Astrocyte of the cerebellum (primary cell): ENCODE measurements at regions not wholly inside any gene's neighbourhood (a gene's known extent, or its start where the extent isn't known, plus 50 kb on each side); places are given as distances from the start of the nearest gene placed in this dataset.
"Not testable (repeated sequence)": the region's sequence is repeated elsewhere in the genome, so short reads cannot be mapped to it uniquely, and the experiment has no call there.

ENCODE experiments used
- DNase-seq: peaks from one replicate; pipeline ENCODE4 v3.0.0-alpha.2; 2011; ENCODE audit warnings: low read depth
- H3K4me3 ChIP-seq: 2 replicates; pipeline ENCODE4 v1.5.1; 2011; ENCODE audit warnings: mild to moderate bottlenecking, low read depth, low read length, moderate library complexity
- CTCF ChIP-seq: IDR thresholded peaks from 2 replicates; pipeline ENCODE4 v1.5.1; 2012; ENCODE audit warnings: low read length, low read depth, moderate library complexity, mild to moderate bottlenecking; ENCODE audit errors: missing control alignments
- in situ Hi-C: cut with HindIII; loops from 2 replicates; pipeline ENCODE4 v1.10.0; 2017; ENCODE audit warnings: low sequenced_read_pairs

GRCh38 chr12:70078161-70078560 lies 165.1 kb upstream of the CNOT2 start:
- no peak for TF ChIP-seq CTCF
- no peak for DNase-seq
- in situ Hi-C loops, result no loop called here
- H3K4me3 ChIP-seq, result no peak overlapping the region

DNA sequence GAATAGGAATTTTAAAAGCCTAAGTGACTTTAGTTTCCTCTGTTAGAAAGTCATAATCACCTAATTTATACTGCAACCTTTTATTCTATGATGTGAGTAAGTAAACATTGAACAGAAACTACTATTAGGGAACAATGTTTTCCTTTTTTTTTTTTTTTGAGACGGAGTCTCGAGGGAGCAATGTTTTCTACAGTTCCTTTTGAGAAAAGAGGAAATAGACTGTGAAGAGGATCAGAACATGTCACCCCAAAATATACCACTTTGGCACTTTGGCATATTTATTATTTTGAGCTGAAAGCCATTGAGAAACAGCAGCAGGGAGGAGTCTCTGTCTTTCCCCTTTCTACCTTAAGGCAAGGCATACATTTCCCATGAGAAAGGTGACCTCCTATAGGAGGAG lies 162.7 kb upstream of the CNOT2 start:
- no peak for DNase-seq
- no peak for TF ChIP-seq CTCF
- H3K4me3 ChIP-seq, result no peak overlapping the region
- in situ Hi-C loops, result no loop called here

DNA sequence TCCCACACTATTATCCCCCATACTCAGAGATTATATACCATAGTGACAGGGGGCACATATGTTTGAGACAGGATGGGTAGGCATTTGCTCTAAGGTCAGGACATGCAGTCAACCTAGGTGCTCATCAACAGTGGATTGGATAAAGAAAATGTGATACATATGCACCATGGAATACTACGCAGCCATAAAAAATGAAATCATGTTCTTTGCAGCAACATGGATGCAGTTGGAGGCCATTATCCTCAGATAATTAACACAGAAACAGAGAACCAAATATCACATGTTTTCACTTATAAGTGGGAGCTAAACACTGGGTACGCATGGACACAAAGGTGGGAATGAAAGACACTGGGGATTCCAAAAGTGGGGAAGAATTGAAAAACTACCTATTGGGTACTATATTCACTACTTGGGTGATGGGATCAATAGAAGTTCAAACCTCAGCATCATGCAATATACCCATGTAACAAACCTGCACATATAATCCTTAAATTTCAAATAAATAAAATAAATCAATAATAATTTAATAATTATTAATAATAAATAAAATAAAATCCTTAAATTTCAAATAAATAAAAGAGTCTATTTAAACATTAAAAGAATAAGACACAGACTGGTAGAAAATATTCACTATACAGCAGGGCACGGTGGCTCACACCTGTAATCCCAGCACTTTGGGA lies 160.1 kb upstream of the CNOT2 start:
- no peak for DNase-seq
- in situ Hi-C loops, result no loop called here
- TF ChIP-seq CTCF, result no peak
- no peak overlapping the region for H3K4me3 ChIP-seq

DNA sequence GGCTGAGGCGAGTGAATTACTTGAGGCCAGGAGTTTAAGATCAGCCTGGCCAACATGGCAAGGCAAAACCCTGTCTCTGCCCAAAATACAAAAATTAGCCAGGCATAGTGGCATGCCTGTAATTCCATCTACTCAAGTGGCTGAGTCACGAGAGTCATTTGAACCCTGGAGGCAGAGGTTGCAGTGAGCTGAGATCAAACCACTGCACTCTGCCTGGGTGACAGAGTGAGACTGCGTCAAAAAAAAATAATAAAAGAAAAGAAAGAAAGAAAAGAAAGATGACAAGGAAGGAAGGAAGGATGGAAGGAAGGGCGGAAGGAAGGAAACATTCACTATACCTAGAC lies 159.6 kb upstream of the CNOT2 start:
- DNase-seq, result no peak
- in situ Hi-C loops, result no loop called here
- no peak overlapping the region for H3K4me3 ChIP-seq
- TF ChIP-seq CTCF, result no peak

DNA sequence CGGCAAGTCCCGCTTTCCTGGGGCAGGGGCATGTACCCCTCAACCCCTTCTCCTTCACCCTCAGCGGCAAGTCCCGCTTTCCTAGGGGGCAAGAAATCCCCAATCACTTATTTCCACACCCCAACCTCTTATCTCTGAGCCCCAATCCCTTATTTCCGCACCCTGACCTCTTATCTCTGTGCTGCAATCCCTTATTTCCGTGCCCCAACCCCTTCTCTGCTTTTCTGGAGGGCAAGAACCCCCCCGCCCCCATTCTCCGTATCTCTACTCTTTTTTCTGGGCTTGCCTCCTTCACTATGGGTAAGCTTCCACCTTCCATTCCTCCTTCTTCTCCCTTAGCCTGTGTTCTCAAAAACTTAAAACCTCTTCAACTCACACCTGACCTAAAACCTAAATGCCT lies 156.9 kb upstream of the CNOT2 start:
- in situ Hi-C loops, DNase-seq, H3K4me3 ChIP-seq: not testable (repeated sequence)

DNA sequence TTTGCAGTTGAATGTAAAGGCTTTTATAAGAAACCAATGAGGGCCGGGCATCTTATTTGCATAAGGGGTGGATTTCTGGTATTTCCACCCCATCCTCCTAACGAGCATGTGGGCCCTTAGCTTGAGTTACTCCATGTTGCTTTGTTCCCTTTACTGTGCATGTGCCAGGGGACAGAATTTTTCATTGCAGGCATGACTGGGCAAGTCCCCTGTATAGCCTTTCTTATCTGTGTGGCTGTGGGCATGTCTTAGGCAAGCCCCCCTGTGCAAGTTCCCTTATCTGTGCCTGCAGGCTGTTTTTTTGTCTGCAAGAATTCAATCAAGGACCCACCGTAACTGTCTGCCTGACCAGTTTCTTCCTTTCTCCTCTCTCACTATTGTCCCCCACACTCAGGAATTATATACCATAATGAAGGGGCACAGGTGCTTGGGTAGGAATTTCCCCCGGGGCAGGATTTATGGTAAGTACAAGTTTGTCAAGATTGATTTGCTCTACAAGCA lies 152.2 kb upstream of the CNOT2 start:
- no peak for DNase-seq
- H3K4me3 ChIP-seq, result no peak overlapping the region
- in situ Hi-C loops, result no loop called here
- no peak for TF ChIP-seq CTCF

GRCh38 chr12:70094467-70094866 lies 148.8 kb upstream of the CNOT2 start:
- in situ Hi-C loops, result no loop called here
- TF ChIP-seq CTCF, result no peak
- no peak overlapping the region for H3K4me3 ChIP-seq
- DNase-seq, result no peak
